Body of pancreas (tissue), 4 donors: ENCODE measurements at regions not wholly inside any gene's neighbourhood (a gene's known extent, or its start where the extent isn't known, plus 50 kb on each side); places are given as distances from the start of the nearest gene placed in this dataset.

Experiments
- POLR2A ChIP-seq, 3 donors: fragments of 450-650 bp; IDR thresholded peaks; one replicate each; pipeline ENCODE4 v1.6.1; 2016; ENCODE audit warnings: antibody characterized with exemption in 3 of 3, mild to moderate bottlenecking in 2 of 3
- TF ChIP-seq, protein P1 (sequence below), 7 experiments: fragments of 450-650 bp in 4 of 7; fragments of 200-600 bp in 3 of 7; sonication (generic) in 3 of 7; IDR thresholded peaks; one replicate each; pipeline ENCODE4 v1.5.1; 2016 to 2019; ENCODE audit warnings: antibody characterized with exemption in 7 of 7

DNA sequence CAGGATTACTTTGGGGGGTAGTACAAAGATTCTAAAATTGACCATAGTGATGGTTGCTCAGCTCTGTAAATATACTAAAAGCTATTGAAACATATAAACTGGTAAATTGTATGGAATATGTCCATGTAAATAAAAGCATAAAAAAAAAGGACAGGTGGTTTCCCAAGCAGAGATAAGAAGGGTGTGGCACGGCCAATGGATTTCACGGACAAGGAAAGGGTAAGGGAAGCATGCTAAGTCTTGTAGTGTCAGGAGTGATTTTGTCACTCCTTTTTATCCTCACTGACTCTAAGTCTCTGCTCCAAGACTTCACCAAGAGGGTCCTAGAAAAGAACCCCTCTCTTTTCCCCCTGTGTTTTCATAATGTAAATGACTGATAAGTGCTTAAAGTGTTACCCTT, 229.2 kb downstream of the SPTSSA start:
- no peak for TF ChIP-seq POLR2A (IDR thresholded peaks at IDR 0.05)
- TF ChIP-seq, protein P1, sequence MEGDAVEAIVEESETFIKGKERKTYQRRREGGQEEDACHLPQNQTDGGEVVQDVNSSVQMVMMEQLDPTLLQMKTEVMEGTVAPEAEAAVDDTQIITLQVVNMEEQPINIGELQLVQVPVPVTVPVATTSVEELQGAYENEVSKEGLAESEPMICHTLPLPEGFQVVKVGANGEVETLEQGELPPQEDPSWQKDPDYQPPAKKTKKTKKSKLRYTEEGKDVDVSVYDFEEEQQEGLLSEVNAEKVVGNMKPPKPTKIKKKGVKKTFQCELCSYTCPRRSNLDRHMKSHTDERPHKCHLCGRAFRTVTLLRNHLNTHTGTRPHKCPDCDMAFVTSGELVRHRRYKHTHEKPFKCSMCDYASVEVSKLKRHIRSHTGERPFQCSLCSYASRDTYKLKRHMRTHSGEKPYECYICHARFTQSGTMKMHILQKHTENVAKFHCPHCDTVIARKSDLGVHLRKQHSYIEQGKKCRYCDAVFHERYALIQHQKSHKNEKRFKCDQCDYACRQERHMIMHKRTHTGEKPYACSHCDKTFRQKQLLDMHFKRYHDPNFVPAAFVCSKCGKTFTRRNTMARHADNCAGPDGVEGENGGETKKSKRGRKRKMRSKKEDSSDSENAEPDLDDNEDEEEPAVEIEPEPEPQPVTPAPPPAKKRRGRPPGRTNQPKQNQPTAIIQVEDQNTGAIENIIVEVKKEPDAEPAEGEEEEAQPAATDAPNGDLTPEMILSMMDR (IDR thresholded peaks at IDR 0.05): no peak
